ENCODE measurements at regions not wholly inside any gene's neighbourhood (a gene's known extent, or its start where the extent isn't known, plus 50 kb on each side); places are given as distances from the start of the nearest gene placed in this dataset.
"Not testable (repeated sequence)": the region's sequence is repeated elsewhere in the genome, so short reads cannot be mapped to it uniquely, and the experiment has no call there.

DNA sequence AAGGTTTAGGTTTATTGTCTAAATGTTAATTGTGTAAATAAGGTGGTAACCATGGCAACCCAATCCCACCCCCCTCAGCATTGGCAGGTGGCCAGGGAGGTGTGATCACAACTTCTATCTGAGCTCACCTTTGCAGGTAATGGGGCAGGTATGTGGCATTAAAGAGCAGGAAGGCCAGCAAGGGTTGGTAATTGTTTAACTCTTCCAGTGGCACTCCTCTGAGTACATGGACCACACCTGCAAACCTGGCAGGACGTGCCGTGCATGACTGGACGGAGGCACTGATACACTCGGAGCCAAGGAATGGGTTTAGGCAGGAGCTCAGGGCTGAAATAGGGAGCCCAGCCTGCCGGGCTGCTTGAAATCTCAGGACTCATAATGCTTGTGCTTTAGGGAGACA lies 107.0 kb upstream of the BMP2 start:
- DNase-seq (ENCODE audit: low spot score): no peak

DNA sequence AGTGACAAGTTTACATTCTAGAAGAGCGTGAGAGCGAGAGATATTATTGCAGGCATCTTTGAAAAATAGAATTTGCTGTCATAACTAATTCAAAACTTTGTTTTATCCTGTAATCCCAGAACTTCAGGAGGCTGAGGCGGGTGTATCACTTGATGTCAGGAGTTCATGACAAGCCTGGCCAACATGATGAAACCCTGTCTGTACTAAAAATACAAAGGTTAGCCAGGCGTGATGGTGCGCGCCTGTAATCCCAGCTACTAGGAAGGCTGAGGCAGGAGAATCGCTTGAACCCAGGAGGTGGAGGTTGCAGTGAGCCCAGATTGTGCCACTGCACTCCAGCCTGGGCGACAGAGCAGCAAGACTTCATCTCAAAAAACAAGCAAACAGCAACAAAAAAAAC lies 108.6 kb upstream of the BMP2 start:
- DNase-seq (ENCODE audit: low spot score): not testable (repeated sequence)

DNA sequence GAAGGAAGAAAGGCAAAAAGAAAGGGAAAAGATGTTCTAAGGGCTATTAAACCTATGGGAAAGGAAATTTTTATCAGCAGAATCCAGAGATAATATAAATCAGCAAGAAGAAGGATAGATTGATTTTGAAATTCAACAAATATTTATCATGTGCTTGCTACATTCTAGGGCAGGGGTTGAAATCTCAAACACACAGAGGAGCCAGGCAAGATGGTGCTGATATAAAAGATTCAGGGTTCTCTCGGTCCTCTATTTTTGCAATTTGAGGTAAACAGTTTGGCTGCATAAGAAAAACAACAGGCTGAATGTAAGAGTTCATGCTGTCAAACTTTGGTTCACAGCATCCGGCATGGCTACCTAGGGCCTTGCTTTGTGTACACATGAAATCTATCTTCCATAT lies 109.6 kb upstream of the BMP2 start:
- DNase-seq (ENCODE audit: low spot score): no peak

DNA sequence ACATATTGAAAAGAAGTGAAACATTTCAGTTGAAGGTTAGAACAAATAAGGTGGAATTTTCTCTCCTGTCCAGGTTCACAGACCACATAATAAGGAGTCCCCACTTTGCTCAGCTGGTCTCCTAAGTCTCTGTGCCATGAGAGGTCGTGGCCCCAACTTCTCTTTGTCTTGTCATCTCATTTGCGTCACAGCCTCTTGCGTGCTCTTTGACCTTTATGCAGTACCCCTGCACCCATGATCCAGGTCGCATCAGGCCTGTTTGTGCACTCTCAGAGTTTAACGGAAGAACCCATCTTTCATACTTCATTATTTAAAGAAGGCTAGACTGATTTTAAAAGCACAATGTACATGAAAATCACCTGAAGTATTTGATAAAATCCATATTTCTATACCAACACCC lies 110.4 kb upstream of the BMP2 start:
- DNase-seq (ENCODE audit: low spot score): no peak

DNA sequence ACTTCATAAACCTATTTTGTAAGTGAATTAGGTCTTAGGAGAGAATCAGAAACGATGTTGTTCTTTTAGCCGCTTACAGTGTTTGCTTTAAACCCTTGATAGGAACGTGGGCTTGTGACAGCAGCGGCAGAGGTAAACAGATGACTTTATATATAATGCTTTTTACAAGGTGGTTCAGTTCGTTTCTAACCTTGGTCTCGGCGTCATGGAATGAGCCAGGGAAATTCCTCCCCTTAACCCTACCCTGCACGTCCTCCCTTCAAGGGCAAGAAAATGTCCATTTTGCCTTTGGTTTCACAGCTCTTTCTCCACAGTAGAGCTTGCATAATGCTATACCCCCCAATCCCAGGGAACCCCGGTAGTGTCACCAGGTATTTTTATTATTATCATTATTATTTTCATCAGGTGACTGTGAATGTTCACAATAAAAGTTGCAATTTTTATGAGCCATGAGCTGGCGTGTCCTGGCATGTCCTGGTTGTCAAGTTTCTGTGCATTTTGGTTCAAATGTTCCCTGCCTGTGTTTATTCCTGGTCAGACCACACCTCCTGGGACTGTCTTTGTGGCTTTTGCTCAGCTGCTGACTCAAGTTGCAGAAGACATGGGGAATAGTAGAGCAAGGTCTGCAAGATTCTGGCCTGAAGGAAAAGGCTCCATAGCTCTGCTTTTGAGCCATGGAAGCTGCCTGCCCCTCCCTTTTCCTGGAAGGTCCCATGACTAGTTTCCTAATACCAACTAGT lies 112.8 kb upstream of the BMP2 start:
- DNase-seq (ENCODE audit: low spot score): peak; percentile 5

DNA sequence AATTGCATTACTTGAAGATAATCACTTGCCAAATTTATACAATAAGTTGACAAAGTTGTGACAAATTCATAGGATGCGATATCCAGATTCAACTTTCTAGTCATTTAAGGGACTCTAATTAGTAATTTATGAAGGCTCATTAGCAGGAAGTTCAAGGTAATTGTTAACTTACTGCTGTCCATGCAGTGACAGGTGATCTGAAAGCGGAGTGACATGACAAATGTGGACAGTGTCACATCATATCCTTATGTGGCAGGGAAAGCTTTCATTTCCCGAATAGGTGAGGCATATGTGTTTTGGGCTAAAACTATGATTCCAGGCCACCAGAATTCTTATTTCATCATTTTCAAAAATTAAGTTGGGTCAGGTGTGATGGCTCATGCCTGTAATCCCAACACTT lies 115.9 kb upstream of the BMP2 start:
- no peak for DNase-seq (ENCODE audit: low spot score)

DNA sequence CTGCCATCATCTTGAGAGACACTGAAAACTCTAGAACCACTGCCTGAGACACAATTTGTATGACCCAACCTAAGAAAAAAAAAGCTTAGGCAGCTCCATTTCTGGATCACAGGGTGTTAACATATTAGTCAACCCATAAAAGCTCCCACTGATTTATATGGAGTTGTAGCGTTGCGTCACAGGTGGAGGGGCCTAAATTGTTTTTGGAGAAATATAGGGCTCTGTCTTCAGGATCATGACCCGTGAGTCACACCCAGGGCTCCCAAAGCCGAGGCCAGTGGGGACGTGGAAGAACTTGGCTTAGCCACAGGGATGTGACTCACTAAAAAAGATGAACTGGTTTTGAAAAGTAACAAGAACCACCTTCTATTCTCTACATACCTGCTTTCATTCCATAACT lies 116.5 kb upstream of the BMP2 start:
- DNase-seq (ENCODE audit: low spot score): peak; percentile 20

DNA sequence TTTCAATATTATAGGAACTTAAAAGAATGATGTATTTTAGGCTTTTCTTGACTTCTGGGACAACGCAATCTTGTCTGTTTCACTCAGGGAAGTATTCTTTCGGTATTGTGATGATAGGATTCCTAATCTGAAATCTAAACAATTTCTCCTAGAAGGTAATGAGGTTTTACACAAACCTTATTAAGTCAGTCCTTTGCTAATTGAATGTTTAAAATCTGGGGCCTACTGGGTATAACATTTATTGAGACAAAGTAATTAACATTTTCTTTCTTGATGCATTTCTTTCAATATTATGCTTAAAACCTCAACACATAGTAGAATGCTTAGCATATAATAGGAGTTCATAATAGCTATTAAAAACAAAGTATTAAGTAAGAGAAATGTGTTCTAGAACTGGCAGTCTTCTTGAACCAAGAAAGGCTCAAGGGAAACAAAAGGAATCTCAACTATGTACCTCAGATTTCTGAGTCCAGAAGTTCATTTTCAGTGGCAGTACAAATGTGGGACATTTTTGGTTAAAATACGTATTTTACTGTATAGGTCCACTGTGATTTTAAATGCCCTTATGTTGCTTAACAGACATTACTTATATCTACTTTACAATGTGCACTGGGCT lies 121.4 kb upstream of the BMP2 start:
- no peak for DNase-seq (ENCODE audit: low spot score)

DNA sequence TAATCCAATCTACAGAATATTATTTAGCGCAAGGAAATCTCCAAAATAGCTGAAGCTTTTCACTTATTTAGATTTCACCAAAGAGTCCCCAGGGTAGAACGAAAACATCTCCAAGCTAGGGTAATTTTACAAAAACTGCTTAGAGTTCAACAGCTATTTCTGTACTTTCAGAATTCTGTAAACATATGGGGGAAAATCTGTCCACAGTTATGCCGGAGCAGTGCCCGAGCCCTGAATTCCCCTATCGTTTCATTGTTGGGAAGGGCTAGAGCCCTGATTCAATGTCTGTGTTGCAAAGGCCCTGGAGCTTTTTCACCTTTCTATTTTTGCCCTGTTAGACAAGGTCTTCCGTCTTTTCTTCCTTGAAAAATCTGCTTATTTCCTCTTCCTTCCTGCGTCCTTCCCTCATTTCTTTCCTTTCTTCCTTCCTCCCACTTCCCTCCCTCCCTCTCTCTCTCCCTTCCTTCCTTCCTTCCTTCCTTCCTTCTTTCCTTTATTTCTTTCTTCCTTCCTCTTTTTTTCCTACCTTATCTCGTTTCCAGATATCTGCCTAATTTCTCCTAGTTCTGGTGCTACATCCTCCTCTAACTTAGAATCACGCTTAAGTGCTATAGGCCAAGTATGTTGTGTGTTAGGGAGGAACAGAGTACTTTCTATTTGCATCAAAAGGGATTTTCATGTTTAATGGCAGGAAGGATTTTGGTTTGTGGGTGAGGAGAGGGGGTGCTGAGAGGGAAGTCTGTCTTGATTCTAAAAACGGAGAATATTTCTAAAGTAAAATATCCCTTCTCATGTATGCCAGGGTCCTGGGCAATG lies 122.5 kb upstream of the BMP2 start:
- no peak for DNase-seq (ENCODE audit: low spot score)

DNA sequence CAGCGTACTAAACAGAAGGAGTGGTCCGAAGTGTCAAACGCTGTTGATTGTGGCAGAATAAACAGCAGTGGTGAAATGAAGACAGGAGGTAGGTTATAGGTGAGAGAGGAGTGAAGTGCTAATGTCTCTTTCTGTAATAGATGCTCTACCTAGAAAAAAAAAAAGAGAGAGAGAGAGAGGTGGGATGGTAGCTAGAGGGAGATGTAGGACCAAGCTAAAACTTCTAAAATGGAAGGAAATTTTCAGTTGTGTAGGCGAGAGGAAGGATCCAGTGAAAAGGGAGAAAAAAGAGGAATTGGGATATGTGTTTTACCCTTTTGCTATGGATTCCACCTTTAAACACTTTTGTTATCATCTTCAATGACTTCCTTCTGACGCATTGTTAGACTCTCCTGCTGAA lies 126.5 kb upstream of the BMP2 start:
- DNase-seq (ENCODE audit: low spot score): no peak

DNA sequence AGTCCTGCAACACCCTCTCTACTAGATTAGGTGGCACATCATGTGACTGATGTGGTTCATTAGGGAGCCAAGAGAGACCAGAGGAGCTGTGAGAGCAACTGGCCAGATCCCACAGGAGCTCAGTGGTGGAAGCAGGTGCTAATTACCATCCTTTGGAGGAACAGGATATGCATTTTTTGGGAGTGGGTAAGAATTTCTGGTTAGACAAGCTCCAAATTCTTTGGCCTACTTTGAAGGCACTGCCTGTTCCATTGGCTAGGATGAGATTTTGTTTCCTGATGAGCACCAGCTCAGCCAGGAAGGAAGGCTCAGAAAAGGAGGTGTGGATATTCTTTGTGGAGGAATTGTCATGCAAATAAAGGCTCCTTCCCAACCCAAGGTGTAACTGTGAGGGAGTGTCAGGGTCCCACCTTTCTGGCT lies 130.3 kb upstream of the BMP2 start:
- no peak for DNase-seq (ENCODE audit: low spot score)

DNA sequence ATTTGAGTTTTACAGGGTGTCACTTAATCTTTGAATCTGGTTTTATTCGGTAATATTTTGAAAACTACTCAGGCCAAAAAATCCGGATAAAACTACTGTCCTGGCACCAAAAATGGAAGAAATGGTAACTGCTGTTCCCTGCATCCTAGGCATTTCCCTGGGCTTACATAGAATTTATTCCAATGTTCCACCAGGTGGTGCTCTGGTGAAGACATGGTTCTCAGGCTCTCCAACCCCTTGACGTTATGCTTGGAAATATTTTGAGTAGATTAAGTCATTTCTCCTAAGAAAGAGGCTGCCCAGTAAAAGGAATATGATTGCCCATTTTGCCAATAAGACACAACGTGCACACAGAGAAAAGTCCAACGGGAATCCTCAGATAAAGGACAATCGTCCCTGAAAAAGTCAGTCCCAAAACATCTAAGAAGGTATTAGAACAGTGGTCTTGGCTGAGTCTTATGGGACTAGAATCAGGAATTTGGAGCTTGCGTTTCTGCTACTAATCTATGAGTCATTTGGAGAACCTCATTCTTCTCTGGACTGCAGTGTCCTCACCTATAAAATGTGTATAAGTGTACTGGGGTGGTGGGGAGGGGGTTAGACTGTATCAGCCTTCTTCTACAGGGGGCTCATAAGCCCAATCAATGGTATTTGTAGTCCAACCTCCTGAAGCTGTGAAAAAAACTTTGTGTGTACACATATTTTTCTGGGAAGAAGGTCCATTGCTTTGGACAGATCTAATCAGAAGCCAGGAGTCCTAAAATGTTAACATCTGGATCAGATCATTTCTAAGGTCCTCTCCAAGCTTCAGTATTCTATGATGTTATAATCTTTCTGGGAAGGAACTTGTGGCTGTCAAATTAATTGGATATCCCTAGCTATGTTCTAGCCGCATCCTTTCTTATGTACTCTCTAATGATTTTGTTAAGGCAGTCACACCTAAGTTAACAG lies 131.0 kb upstream of the BMP2 start:
- DNase-seq (ENCODE audit: low spot score): peak; percentile 70

DNA sequence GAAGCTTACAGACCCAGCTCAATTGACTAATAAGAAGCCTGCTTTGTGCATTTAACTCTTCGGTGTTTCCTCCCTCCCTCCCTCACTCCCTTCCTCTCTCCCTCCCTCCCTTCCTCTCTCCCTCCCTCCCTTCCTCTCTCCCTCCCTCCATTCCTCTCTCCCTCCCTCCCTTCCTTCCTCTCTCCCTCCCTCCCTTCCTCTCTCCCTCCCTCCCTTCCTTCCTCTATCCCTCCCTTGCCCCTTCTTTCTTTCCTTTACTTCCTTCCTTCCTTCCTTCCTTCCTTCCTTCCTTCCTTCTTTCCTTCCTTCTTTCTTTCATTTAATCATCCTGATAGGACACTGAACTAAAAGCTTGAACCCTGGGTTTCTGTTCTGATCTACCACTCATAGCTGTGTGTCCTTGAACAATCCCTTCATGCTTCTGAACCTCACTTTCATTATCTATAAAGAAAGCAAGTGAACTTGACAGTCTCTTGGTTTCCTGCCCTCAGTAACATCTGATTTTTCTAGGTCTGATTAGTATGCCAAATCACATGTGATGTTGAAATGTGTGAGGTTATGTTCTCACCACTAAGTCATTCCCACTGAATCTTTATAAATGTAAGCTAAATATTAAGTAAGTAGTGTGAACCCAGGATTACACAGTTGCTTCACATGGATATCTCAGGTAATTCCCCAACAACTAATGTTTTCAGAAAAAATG lies 132.3 kb upstream of the BMP2 start:
- no peak for DNase-seq (ENCODE audit: low spot score)

DNA sequence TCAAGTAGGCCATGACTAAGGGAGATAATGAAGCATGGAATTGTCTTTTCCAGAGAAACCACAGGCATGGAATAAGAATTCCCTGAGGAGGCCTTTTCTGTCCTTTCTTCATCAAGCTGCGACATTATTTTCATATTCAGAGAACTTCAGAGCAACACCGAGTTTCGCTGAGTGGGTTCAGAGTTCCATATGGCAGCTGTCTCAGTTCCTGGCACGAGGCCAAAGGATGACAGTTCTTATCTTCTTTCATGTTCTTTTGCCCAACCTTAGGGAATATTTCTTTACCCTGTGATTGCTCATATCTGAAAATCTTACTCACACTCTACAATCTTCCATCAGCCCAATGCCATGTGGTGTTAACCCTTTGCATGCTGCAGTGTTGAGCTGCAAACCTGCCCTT lies 135.3 kb upstream of the BMP2 start:
- DNase-seq (ENCODE audit: low spot score): no peak

DNA sequence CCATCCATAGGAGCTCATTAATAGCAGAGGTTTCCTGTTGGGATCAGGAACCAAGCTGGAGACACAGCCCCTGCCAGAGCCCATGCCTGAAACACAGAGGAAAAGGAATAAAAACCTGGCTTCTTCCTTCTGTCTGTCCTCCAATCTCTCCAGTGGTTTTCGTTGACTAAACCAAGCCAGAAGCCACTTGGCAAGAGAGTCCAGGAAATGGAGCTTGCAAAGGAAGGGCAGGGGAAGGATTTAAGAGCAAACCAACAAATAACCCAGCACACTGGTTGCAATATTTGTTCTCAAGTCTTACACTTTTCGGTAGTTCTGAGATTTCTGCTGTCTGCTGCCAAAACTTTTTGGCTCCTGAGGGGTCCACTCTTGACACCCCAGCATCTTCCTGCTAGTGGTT lies 137.0 kb upstream of the BMP2 start:
- no peak for DNase-seq (ENCODE audit: low spot score)

DNA sequence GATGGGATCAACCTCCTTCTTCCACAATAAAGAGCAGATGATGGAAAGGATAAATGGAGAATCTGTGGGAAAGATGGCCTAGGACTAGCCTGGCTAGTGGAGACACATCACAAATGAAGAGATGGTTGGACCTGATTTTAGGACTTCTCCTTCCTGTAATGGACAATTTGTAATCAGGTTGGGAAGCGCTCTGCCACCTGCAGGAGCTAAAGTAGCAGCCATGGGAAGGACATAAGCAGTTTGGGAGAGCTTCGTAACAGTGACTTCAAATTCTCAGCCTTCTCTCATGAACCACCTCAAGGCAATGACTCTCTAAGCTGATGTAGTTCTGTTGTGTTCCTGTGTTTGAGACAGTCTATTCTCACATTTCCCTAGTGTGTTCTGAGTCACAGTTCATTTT lies 137.9 kb upstream of the BMP2 start:
- no peak for DNase-seq (ENCODE audit: low spot score)

DNA sequence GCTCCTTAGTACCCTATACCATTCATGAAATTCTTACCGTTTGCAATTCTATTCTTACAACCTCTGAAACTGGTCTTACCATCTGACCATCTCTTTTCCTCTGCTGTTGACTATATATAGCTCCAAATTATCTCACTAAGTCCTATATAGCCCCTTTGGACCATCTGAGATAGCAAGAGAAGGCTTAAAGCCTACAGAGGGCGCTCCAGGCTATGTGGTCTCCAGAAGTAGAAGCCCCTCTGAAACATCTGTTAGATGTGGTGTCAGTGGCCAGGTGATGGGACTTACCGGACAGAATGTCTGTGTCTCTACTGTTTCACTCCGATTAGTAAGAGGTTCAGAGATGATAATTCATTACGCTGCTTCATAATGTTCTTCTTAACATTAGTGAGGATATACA lies 140.7 kb upstream of the BMP2 start:
- no peak for DNase-seq (ENCODE audit: low spot score)

DNA sequence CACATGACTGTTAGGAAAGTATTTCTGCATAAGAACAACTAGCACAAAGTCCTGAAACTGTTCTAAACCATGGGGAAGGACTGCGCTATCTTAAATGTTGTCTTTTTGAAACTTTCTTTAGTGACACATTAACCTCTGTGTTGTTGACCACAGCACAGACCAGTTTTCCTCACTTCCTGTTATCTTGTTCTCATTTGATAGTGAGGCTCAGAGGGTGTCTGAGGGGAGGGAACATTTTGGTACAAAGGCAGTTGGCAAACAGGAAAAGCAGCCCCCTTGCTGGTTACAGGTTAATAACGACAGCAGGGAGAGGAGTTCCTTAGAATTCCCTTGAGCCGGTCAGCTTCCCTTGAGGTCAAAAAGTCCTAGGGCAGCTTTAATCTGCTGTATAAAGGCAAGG lies 143.5 kb upstream of the BMP2 start:
- DNase-seq (ENCODE audit: low spot score): no peak

DNA sequence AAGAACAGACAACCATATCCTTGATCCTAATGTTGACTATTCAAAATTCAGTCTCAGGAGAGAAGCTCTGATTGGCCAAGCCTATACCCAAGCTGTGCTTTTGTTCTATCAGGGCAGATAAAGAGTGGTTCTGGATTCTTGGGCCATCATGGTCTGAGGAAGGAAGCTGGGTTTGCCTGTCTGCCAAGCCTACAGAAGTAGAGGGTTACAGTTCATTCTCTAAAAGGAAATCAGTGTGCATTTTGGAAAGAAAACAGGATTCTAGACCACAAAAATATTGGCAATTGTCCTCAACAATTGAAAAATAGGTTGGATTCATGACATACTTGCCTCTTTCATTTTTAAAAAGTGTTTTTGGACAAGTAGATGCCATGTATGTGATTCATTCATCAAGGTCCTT lies 145.4 kb upstream of the BMP2 start:
- DNase-seq (ENCODE audit: low spot score): no peak

DNA sequence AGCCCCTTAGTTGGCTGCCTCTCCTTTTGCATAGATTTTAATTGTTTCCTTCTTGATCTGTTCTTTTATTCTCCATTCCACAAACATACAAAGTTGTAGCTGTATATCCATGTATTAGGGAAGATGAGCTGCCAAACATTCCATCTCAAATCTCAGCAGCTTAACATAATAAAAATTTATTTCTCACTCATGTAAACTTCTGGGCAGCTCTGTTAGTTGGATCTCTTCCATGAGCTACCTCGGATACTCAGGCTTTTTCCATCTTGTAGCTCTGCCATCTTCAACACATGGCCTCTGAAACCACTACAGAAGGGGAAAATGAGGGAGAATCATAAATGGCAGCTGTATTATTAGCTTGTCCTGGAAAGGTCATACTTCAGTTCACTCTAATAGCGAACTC lies 149.4 kb upstream of the BMP2 start:
- DNase-seq (ENCODE audit: low spot score): no peak

DNA sequence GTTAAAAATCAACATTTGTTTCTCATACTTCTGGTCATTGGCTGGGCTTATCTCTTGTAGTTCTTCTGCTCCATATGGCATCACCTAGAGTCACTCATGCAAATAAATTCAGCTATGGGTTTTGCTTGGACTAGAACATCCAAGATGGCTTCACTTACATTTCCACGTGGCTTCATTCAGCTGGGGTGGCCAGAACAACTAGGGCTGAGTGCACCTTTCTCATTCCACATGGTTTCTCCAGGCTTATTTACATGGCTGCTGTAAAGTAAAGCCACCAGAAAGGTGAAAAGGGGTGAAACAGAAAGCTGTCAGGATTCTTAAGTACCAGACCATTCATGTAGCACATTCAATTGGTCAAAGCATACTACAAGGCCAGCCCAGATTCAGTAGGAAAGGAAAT lies 151.1 kb upstream of the BMP2 start:
- no peak for DNase-seq (ENCODE audit: low spot score)

DNA sequence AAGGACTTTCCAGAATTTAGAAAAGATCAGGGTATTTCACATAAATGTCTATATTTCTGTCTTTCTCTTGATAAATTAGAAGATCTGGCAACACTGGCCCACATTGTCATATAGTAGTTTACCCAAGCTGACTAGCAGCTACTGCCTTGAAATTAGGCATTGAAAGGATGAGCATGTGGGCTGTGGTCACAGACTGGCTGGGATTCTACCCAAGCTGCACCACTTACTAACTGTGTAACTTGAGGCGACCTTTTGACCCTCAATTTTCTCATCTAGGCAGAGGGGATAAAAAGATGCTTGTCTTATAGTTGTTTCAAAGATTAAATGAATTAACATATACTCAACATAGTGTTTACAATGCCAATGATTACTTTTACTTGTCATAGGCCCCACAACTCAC lies 152.7 kb upstream of the BMP2 start:
- DNase-seq (ENCODE audit: low spot score): no peak
